ENCODE measurements at regions not wholly inside any gene's neighbourhood (a gene's known extent, or its start where the extent isn't known, plus 50 kb on each side); places are given as distances from the start of the nearest gene placed in this dataset.
A peak's percentile ranks its signal among the peaks of the same experiment; 100 is the strongest.

- DNase-seq, result no peak
These were observed 149.6 kb upstream of the IRX2 start for GRCh38 chr5:2901096-2901495.

- no peak for DNase-seq
These were observed 148.9 kb upstream of the IRX2 start for GRCh38 chr5:2900360-2900759.

- no peak for DNase-seq
These were observed 147.8 kb upstream of the IRX2 start for GRCh38 chr5:2899311-2899710.

- DNase-seq, result no peak
These were observed 147.2 kb upstream of the IRX2 start for GRCh38 chr5:2898661-2899060.

- DNase-seq, result no peak
These were observed 145.9 kb upstream of the IRX2 start for GRCh38 chr5:2897276-2897961.

- DNase-seq, result no peak
These were observed 145.1 kb upstream of the IRX2 start for GRCh38 chr5:2896371-2897275.

- no peak for DNase-seq
These were observed 144.4 kb upstream of the IRX2 start for GRCh38 chr5:2895876-2896275.

GRCh38 chr5:2895196-2895595, 143.7 kb upstream of the IRX2 start:
- DNase-seq, result no peak

GRCh38 chr5:2894736-2895135, 143.3 kb upstream of the IRX2 start:
- no peak for DNase-seq

- DNase-seq, result peak; percentile 48
These were observed 142.8 kb upstream of the IRX2 start for GRCh38 chr5:2894316-2894715.

- no peak for DNase-seq
These were observed 141.1 kb upstream of the IRX2 start for GRCh38 chr5:2892466-2893000.

- DNase-seq, result no peak
These were observed 140.3 kb upstream of the IRX2 start for GRCh38 chr5:2891781-2892180.

- no peak for DNase-seq
These were observed 138.5 kb upstream of the IRX2 start for GRCh38 chr5:2890011-2890410.

GRCh38 chr5:2888520-2889060, 137.1 kb upstream of the IRX2 start:
- DNase-seq, result no peak

GRCh38 chr5:2887481-2888348, 136.2 kb upstream of the IRX2 start:
- no peak for DNase-seq

- DNase-seq, result no peak
These were observed 135.1 kb upstream of the IRX2 start for GRCh38 chr5:2886531-2886930.

GRCh38 chr5:2883771-2884170, 132.3 kb upstream of the IRX2 start:
- no peak for DNase-seq

- no peak for DNase-seq
These were observed 128.2 kb upstream of the IRX2 start for GRCh38 chr5:2879701-2880100.

- DNase-seq, result no peak
These were observed 126.0 kb upstream of the IRX2 start for GRCh38 chr5:2877522-2877921.

GRCh38 chr5:2876183-2876582, 124.7 kb upstream of the IRX2 start:
- DNase-seq, result no peak

GRCh38 chr5:2874099-2874498, 122.6 kb upstream of the IRX2 start:
- DNase-seq, result no peak

- DNase-seq, result no peak
These were observed 121.2 kb upstream of the IRX2 start for GRCh38 chr5:2872676-2873075.

- no peak for DNase-seq
These were observed 119.8 kb upstream of the IRX2 start for GRCh38 chr5:2871282-2871681.
